ENCODE measurements at regions not wholly inside any gene's neighbourhood (a gene's known extent, or its start where the extent isn't known, plus 50 kb on each side); places are given as distances from the start of the nearest gene placed in this dataset.

GRCh38 chr4:104235967-104236366, 258.7 kb downstream of the CXXC4 start:
- no peak overlapping the region for H3K27ac Mint-ChIP-seq
- Histone ChIP-seq H3K27ac (ENCODE audit: low read depth, low read length) (no peak overlapping the region), H3K4me3 (ENCODE audit: low read length) (no peak overlapping the region), H3K27me3 (ENCODE audit: insufficient read depth, low read length, poor library complexity, severe bottlenecking) (no peaks in the 10 kb centered on the region), H3K36me3 (ENCODE audit: insufficient read depth, low read length) (no peaks in the 10 kb centered on the region), H3K4me1 (ENCODE audit: insufficient read depth, low read length) (no peaks in the 10 kb centered on the region), H3K9me3 (ENCODE audit: low read length) (no peaks in the 10 kb centered on the region)
- no peaks in the 10 kb centered on the region for H3K27me3 Mint-ChIP-seq
- ChIA-PET POLR2A (no interaction called here), CTCF (no interaction called here)
- no peak overlapping the region for H3K4me3 Mint-ChIP-seq
- no peak for DNase-seq
- H3K36me3 Mint-ChIP-seq = no peaks in the 10 kb centered on the region
- H3K9me3 Mint-ChIP-seq = peaks cover 0 to 12% (median 3%) of the 10 kb centered on the region in 5 donors
- no peaks in the 10 kb centered on the region for H3K4me1 Mint-ChIP-seq

GRCh38 chr4:104217526-104217925, 277.2 kb downstream of the CXXC4 start:
- H3K36me3 Mint-ChIP-seq = no peaks in the 10 kb centered on the region
- no peaks in the 10 kb centered on the region for H3K9me3 ChIP-seq (ENCODE audit: low read length)
- H3K4me1 Mint-ChIP-seq = no peaks in the 10 kb centered on the region
- H3K9me3 Mint-ChIP-seq = peaks cover 0 to 24% (median 2%) of the 10 kb centered on the region in 5 donors
- no peak for DNase-seq
- ChIA-PET CTCF (no interaction called here), POLR2A (no interaction called here)
- no peak overlapping the region for H3K4me3 ChIP-seq (ENCODE audit: low read length)
- no peaks in the 10 kb centered on the region for H3K27me3 Mint-ChIP-seq
- H3K4me1 ChIP-seq (ENCODE audit: insufficient read depth, low read length) = no peaks in the 10 kb centered on the region
- no peaks in the 10 kb centered on the region for H3K36me3 ChIP-seq (ENCODE audit: insufficient read depth, low read length)
- H3K27ac Mint-ChIP-seq = no peak overlapping the region
- no peaks in the 10 kb centered on the region for H3K27me3 ChIP-seq (ENCODE audit: insufficient read depth, low read length, poor library complexity, severe bottlenecking)
- no peak overlapping the region for H3K27ac ChIP-seq (ENCODE audit: low read depth, low read length)
- no peak overlapping the region for H3K4me3 Mint-ChIP-seq

GRCh38 chr4:104211657-104212056, 283.0 kb downstream of the CXXC4 start:
- POLR2A ChIA-PET = no interaction called here
- CTCF ChIA-PET = no interaction called here
- no peak overlapping the region for H3K4me3 Mint-ChIP-seq

GRCh38 chr4:104210420-104210819, 284.3 kb downstream of the CXXC4 start:
- H3K9me3 ChIP-seq (ENCODE audit: low read length) = no peaks in the 10 kb centered on the region
- H3K4me3 ChIP-seq (ENCODE audit: low read length) = no peak overlapping the region
- Mint-ChIP-seq H3K27ac (no peak overlapping the region), H3K4me1 (no peaks in the 10 kb centered on the region), H3K27me3 (no peaks in the 10 kb centered on the region), H3K36me3 (no peaks in the 10 kb centered on the region), H3K4me3 (no peak overlapping the region), H3K9me3 (peaks cover 0 to 24% (median 3%) of the 10 kb centered on the region in 5 donors)
- no peak for DNase-seq
- no peaks in the 10 kb centered on the region for H3K4me1 ChIP-seq (ENCODE audit: insufficient read depth, low read length)
- no peak overlapping the region for H3K27ac ChIP-seq (ENCODE audit: low read depth, low read length)
- CTCF ChIA-PET = no interaction called here
- H3K36me3 ChIP-seq (ENCODE audit: insufficient read depth, low read length) = no peaks in the 10 kb centered on the region
- POLR2A ChIA-PET = no interaction called here
- H3K27me3 ChIP-seq (ENCODE audit: insufficient read depth, low read length, poor library complexity, severe bottlenecking) = no peaks in the 10 kb centered on the region

More at GRCh38 chr4:104211657-104212056, 283.0 kb downstream of the CXXC4 start:
- no peaks in the 10 kb centered on the region for H3K4me1 Mint-ChIP-seq
- no peak for DNase-seq
- H3K36me3 ChIP-seq (ENCODE audit: insufficient read depth, low read length) = no peaks in the 10 kb centered on the region
- no peaks in the 10 kb centered on the region for H3K27me3 ChIP-seq (ENCODE audit: insufficient read depth, low read length, poor library complexity, severe bottlenecking)
- H3K27ac Mint-ChIP-seq = no peak overlapping the region
- H3K4me3 ChIP-seq (ENCODE audit: low read length) = no peak overlapping the region
- H3K27ac ChIP-seq (ENCODE audit: low read depth, low read length) = no peak overlapping the region
- no peaks in the 10 kb centered on the region for H3K27me3 Mint-ChIP-seq
- H3K4me1 ChIP-seq (ENCODE audit: insufficient read depth, low read length) = no peaks in the 10 kb centered on the region
- H3K9me3 ChIP-seq (ENCODE audit: low read length) = no peaks in the 10 kb centered on the region
- peaks cover 0 to 29% (median 3%) of the 10 kb centered on the region in 5 donors for H3K9me3 Mint-ChIP-seq
- no peaks in the 10 kb centered on the region for H3K36me3 Mint-ChIP-seq

GRCh38 chr4:104206784-104207183, 287.9 kb downstream of the CXXC4 start:
- Histone ChIP-seq H3K4me1 (ENCODE audit: insufficient read depth, low read length) (no peaks in the 10 kb centered on the region), H3K9me3 (ENCODE audit: low read length) (no peaks in the 10 kb centered on the region), H3K4me3 (ENCODE audit: low read length) (no peak overlapping the region), H3K27me3 (ENCODE audit: insufficient read depth, low read length, poor library complexity, severe bottlenecking) (no peaks in the 10 kb centered on the region), H3K36me3 (ENCODE audit: insufficient read depth, low read length) (no peaks in the 10 kb centered on the region), H3K27ac (ENCODE audit: low read depth, low read length) (no peak overlapping the region)
- H3K27ac Mint-ChIP-seq = no peak overlapping the region
- H3K4me1 Mint-ChIP-seq = no peaks in the 10 kb centered on the region
- H3K9me3 Mint-ChIP-seq = peaks cover 0 to 13% (median 13%) of the 10 kb centered on the region in 5 donors
- H3K36me3 Mint-ChIP-seq = no peaks in the 10 kb centered on the region
- no peaks in the 10 kb centered on the region for H3K27me3 Mint-ChIP-seq
- ChIA-PET POLR2A (no interaction called here), CTCF (no interaction called here)
- DNase-seq = no peak
- H3K4me3 Mint-ChIP-seq = no peak overlapping the region

GRCh38 chr4:104205116-104205515, 289.6 kb downstream of the CXXC4 start:
- H3K4me1 Mint-ChIP-seq = no peaks in the 10 kb centered on the region
- CTCF ChIA-PET = no interaction called here

DNA sequence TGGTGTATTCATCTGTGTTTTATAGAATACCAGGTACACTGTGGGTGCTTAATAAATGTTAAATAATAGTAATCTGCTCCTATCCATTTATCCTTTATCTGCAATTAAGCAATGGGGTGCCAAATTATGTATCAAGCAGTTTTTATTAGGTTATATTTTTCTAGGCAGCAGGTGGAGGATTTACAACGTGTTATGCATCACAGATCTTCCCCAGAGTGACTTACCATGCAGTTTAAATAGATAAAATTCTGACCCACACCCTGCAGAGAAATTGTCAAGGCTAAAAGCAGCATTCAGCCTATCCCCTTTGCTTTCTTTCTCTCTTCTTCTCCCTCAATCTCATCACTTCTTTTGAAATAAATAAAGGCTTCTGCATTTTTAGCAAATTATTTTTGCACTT, 306.4 kb downstream of the CXXC4 start:
- no peak for DNase-seq
- Mint-ChIP-seq H3K27ac (no peak overlapping the region), H3K27me3 (no peaks in the 10 kb centered on the region), H3K4me1 (no peaks in the 10 kb centered on the region), H3K9me3 (peaks cover 0 to 2% (median 0%) of the 10 kb centered on the region in 5 donors), H3K36me3 (no peaks in the 10 kb centered on the region), H3K4me3 (no peak overlapping the region)
- no peak overlapping the region for H3K4me3 ChIP-seq (ENCODE audit: low read length)
- CTCF ChIA-PET = no interaction called here
- no peak overlapping the region for H3K27ac ChIP-seq (ENCODE audit: low read depth, low read length)
- no peaks in the 10 kb centered on the region for H3K36me3 ChIP-seq (ENCODE audit: insufficient read depth, low read length)
- H3K9me3 ChIP-seq (ENCODE audit: low read length) = no peaks in the 10 kb centered on the region
- no peaks in the 10 kb centered on the region for H3K4me1 ChIP-seq (ENCODE audit: insufficient read depth, low read length)
- POLR2A ChIA-PET = no interaction called here
- no peaks in the 10 kb centered on the region for H3K27me3 ChIP-seq (ENCODE audit: insufficient read depth, low read length, poor library complexity, severe bottlenecking)

More at GRCh38 chr4:104205116-104205515, 289.6 kb downstream of the CXXC4 start:
- no peak overlapping the region for H3K27ac ChIP-seq (ENCODE audit: low read depth, low read length)
- no peaks in the 10 kb centered on the region for H3K36me3 Mint-ChIP-seq
- no peaks in the 10 kb centered on the region for H3K27me3 Mint-ChIP-seq
- H3K4me3 ChIP-seq (ENCODE audit: low read length) = no peak overlapping the region
- no peaks in the 10 kb centered on the region for H3K9me3 ChIP-seq (ENCODE audit: low read length)
- H3K4me3 Mint-ChIP-seq = no peak overlapping the region
- POLR2A ChIA-PET = no interaction called here
- DNase-seq = no peak
- no peaks in the 10 kb centered on the region for H3K36me3 ChIP-seq (ENCODE audit: insufficient read depth, low read length)
- H3K4me1 ChIP-seq (ENCODE audit: insufficient read depth, low read length) = no peaks in the 10 kb centered on the region
- no peaks in the 10 kb centered on the region for H3K27me3 ChIP-seq (ENCODE audit: insufficient read depth, low read length, poor library complexity, severe bottlenecking)
- H3K27ac Mint-ChIP-seq = no peak overlapping the region
- peaks cover 0 to 14% (median 13%) of the 10 kb centered on the region in 5 donors for H3K9me3 Mint-ChIP-seq

DNA sequence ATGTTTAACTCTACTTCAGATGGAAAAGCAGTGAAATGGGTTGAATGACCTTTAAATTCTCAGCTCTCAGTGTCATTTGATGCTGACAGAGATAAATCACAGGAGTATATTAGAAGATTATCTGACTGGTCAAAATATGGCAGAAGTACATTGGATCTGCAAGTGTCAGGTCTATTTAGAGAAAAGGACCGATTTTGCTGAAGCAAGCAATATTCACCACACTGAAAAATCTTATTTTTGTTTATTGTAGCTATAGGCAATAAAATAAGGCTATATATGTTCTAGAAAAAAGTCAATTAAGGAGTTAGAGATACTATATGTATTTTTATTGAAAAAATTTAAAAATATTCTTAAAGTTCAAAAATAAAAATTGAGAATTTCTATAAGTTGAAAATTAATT, 325.3 kb downstream of the CXXC4 start:
- no peaks in the 10 kb centered on the region for H3K36me3 ChIP-seq (ENCODE audit: insufficient read depth, low read length)
- Mint-ChIP-seq H3K4me3 (no peak overlapping the region), H3K9me3 (peaks cover 0 to 21% (median 3%) of the 10 kb centered on the region in 5 donors), H3K4me1 (no peaks in the 10 kb centered on the region), H3K27ac (no peak overlapping the region), H3K27me3 (peaks cover 0 to 1% of the 10 kb centered on the region in 2 donors), H3K36me3 (no peaks in the 10 kb centered on the region)
- H3K4me3 ChIP-seq (ENCODE audit: low read length) = no peak overlapping the region
- H3K9me3 ChIP-seq (ENCODE audit: low read length) = no peaks in the 10 kb centered on the region
- no peaks in the 10 kb centered on the region for H3K27me3 ChIP-seq (ENCODE audit: insufficient read depth, low read length, poor library complexity, severe bottlenecking)
- POLR2A ChIA-PET = no interaction called here
- H3K27ac ChIP-seq (ENCODE audit: low read depth, low read length) = no peak overlapping the region
- CTCF ChIA-PET = no interaction called here
- no peaks in the 10 kb centered on the region for H3K4me1 ChIP-seq (ENCODE audit: insufficient read depth, low read length)
- no peak for DNase-seq

DNA sequence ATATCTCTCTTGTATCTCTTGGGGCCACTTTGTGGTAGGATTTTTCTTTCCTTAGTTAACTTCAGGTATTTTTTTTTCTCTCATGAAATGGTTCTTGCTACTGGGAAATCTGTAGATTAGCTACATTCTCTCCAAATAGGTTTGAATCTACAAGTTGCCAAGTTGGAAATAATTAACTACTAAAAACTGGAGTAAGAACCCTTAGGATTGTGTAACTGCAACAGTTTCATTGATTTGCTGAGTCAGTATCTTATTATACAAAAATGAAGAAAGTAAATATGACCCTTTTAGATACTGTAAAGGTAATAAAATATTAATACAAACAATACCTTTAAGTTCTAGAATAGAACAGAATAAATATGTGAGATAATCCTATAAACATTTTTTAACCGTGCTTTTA, 327.9 kb downstream of the CXXC4 start:
- no peaks in the 10 kb centered on the region for H3K36me3 ChIP-seq (ENCODE audit: insufficient read depth, low read length)
- ChIA-PET CTCF (no interaction called here), POLR2A (no interaction called here)
- no peak overlapping the region for H3K4me3 Mint-ChIP-seq
- peaks cover 0 to 16% (median 3%) of the 10 kb centered on the region in 5 donors for H3K9me3 Mint-ChIP-seq
- no peak overlapping the region for H3K4me3 ChIP-seq (ENCODE audit: low read length)
- no peaks in the 10 kb centered on the region for H3K9me3 ChIP-seq (ENCODE audit: low read length)
- no peaks in the 10 kb centered on the region for H3K4me1 Mint-ChIP-seq
- peaks cover 0 to 1% of the 10 kb centered on the region in 2 donors for H3K27me3 Mint-ChIP-seq
- DNase-seq = no peak
- no peaks in the 10 kb centered on the region for H3K36me3 Mint-ChIP-seq
- H3K27ac Mint-ChIP-seq = no peak overlapping the region
- no peaks in the 10 kb centered on the region for H3K27me3 ChIP-seq (ENCODE audit: insufficient read depth, low read length, poor library complexity, severe bottlenecking)
- no peaks in the 10 kb centered on the region for H3K4me1 ChIP-seq (ENCODE audit: insufficient read depth, low read length)
- no peak overlapping the region for H3K27ac ChIP-seq (ENCODE audit: low read depth, low read length)

Data from CD8-positive, alpha-beta memory T cell (primary cell).